NCI-H774 (cell line): ENCODE measurements at regions not wholly inside any gene's neighbourhood (a gene's known extent, or its start where the extent isn't known, plus 50 kb on each side); places are given as distances from the start of the nearest gene placed in this dataset.
"Not testable (repeated sequence)": the region's sequence is repeated elsewhere in the genome, so short reads cannot be mapped to it uniquely, and the experiment has no call there.

Experiments used
- DNase-seq: peaks from one replicate; lab custom pipeline; 2025; lab: John Stamatoyannopoulos, UW

GRCh38 chr9:15032860-15033259 lies 122.6 kb upstream of the FREM1 start:
- no peak for DNase-seq

GRCh38 chr9:15021146-15021545 lies 110.9 kb upstream of the FREM1 start:
- DNase-seq = no peak

DNA sequence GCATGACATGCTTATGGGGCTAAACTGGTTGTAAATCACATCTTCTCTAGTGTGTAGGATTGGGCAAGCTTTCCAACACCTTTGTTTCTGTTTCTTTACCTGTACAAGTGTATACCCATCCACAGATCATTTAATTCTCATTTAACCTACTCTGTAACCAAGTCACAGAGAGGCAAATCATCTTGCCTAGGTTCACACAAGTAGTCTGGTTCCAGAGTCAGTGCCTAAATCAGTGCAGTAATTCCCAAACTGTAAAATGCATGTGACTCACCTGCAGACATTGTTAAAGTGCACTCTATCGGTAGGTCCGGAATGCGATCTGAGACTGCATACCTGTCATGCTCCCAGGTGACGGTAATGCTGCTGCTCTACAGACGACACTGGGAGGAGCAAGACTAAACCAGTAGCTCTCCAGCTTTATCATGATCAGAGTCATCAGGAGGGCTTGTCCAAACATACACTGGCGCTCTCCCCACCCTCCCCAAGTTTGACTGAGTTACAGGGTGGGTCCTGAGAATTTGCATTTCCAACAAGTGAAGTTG lies 107.9 kb upstream of the FREM1 start:
- DNase-seq = no peak

GRCh38 chr9:15010581-15010980 lies 100.4 kb upstream of the FREM1 start:
- DNase-seq = no peak

GRCh38 chr9:15007698-15008097 lies 97.5 kb upstream of the FREM1 start:
- DNase-seq = no peak

DNA sequence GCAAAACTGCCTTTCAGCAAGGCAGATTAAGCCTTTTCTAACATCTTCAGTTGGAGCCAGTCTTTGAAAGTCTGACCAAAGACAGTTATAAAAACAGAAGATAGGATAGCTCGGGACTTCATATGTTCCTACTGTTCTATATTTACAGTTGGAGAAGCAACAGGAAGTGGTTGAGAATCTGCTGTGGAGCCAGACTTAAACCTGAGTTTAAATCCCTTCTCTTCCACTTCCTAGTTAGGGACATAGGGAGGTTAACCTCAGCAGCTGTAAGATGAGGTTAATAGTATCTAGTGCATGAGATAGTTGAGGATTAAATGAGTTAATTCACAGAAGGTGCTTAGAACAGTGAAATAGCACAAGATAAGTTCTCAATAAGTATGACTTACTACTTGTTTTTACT lies 84.5 kb upstream of the FREM1 start:
- no peak for DNase-seq

DNA sequence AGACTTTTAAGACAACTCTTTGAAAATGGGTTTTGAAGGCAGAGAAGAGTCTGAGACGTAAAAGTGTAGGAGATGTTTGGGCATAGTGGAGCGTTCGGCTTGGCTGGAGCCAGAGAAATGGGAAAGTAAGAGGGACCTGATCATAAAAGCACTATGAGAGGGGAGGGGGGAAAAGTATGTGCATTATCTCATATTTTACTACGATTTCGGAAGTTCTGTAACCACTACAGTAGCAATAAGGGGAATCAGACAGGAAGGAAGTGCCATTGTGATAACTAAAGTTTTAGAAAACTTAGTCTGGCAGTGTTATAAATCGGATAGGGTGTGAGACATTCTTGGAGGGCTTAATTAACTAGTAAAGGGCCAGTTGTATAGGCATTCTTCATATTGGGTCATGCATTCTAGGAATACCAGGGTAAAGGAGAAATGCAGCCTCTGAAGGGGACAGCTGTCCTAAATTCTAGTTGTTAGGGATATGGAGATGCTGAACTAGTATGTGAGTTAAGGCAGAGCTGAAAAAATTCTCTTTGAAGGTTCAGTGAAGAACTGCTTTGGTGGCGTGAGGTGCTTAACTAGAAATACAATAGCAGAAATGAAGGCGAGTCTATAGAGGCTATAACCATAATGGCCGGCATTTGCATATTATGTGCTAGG lies 83.8 kb upstream of the FREM1 start:
- DNase-seq = no peak

GRCh38 chr9:14993061-14993800 lies 83.0 kb upstream of the FREM1 start:
- DNase-seq = peak; percentile 86

GRCh38 chr9:14992516-14992915 lies 82.3 kb upstream of the FREM1 start:
- DNase-seq = no peak

DNA sequence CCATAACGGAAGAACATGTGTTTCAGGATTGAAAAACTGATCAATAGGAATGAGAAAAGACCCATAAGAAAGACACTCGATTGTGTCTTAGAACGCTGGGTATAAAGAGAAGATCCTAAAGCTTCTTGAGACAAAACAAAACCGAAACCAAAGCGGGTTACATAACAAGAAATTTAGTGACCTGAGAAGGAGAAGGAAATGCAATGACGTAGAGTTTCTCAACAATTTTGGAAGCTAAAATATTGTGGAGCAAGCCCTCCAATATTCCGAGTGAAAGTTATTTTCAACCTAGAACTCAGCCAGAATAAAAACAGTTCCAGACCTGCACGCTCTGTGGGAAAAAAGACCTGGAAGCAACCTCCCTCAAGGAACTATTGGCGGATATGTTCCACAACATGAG lies 81.9 kb upstream of the FREM1 start:
- no peak for DNase-seq

- not testable (repeated sequence) for DNase-seq
These were observed 80.4 kb upstream of the FREM1 start for GRCh38 chr9:14990647-14991046.

DNA sequence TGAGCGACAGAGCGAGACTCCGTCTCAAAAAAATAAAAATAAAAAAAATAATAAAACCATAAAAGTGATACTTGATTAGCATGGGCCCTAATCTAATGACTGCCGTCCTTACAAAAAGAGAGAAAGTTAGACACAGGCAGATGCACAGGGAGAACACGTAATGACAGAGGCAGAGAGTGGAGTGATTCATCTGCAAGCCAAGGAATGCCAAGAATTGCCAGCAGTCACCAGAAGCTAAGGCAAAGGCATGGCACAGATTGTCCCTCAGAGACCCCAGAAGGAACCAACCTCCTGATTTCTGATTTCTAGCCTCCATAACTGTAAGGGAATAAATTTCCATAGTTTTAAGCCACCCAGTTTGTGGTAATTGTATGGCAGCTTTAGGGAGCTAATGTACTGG lies 79.6 kb upstream of the FREM1 start:
- no peak for DNase-seq

- not testable (repeated sequence) for DNase-seq
These were observed 79.1 kb upstream of the FREM1 start for GRCh38 chr9:14989336-14989735.

- DNase-seq = no peak
These were observed 77.6 kb upstream of the FREM1 start for GRCh38 chr9:14987858-14988257.

DNA sequence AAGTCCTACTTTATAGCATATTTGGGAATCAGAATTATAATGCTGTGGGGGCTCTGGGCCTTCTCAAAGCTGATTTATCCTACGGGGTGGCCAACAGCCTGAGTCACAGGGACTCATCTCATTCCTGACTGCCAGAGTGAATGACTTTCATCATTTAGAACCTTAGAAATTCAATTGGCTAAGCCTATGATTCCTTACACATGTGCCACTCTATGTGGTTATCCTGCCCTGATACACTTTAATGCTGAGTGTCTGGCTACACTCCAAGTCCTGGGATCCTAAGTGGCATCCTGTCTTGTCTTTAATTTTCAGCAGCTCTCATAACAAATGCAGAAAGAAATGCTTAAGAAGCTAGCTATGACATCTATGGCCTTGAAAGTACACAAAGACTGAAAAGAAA lies 75.2 kb upstream of the FREM1 start:
- no peak for DNase-seq

- no peak for DNase-seq
These were observed 73.4 kb upstream of the FREM1 start for GRCh38 chr9:14983599-14983998.

DNA sequence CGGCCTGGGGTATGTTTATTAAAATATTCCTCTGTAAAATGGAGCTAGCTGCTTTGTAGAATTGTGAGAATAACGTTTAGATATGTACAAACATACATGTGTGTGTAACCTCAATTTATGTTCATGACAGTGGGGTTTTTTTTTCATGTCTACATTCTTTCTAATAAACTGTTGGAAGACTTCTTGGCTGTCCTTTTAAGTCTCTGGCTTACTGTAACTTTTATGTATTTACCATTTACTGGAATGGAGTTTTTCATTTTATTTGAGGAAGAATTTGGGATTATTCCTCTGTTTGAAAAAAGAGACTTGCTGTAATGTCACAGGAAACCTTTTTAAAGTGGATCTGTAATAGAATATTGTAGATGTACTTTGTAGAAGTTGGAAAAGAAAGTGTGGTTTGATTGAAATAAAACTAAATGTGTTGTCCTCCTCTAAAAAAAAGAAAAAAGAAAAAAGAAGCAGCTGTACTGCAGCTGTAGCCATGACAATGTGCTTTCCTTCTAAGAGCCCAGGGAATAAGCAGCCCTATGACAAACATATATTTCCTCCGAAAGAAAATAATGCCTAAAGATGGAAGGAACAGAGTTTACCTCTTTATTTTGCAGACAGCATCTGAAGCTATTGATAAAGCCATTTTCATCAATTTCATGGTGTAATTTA lies 71.2 kb upstream of the FREM1 start:
- no peak for DNase-seq

GRCh38 chr9:14978022-14979000 lies 68.1 kb upstream of the FREM1 start:
- DNase-seq = no peak

DNA sequence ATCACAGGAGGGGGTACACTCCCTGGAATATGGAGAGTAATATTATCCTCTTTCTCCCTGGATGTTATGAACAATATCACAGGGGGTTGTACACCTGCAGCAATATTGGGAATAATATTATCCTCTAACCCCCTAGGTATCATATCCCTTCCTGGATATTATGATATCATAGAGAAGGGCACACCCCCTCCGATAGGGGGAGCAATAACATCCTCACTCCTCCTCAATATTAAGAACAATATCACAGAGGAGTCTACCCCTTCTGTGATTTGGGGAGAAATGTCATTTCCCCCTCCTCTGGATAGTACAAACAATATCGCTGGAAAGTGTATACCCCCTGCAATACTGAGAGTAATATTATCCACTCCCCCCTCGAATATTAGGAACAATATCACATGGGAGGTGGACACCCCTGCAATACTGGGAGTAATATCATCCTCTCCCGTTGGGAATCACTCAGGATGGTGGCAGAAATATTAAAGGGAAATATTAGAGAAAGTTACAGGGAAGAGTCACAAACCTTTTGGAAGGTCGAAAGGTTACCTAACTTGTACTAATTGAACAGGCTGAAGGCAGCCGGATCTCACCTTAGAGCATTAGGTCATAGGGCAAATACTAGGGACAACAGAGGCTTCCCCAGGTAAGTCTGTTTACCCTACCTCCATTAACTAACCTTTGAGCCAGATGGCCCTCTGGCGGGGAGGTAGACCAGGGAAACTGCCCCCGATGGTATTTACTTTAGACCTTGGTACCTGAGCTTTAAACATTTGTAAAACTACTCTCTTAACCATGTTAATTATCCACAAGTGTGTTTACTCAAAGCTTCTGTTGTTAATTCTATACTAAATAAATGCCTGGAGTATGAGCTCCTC lies 57.5 kb upstream of the FREM1 start:
- peak; percentile 47 for DNase-seq

- no peak for DNase-seq
These were observed 52.1 kb upstream of the FREM1 start for GRCh38 chr9:14962193-14962882.
